Neural cell (in vitro differentiated cells): ENCODE measurements at regions not wholly inside any gene's neighbourhood (a gene's known extent, or its start where the extent isn't known, plus 50 kb on each side); places are given as distances from the start of the nearest gene placed in this dataset.

Source experiments
- EZH2 ChIP-seq: fragments of 200-600, 300-800 bp; shearing (Covaris generic), sonication (generic); IDR thresholded peaks from 2 replicates; pipeline ENCODE4 v1.6.1; 2014; ENCODE audit warnings: antibody characterized with exemption, low read length, borderline replicate concordance, mild to moderate bottlenecking; ENCODE audit not compliant: insufficient read depth, poor library complexity, severe bottlenecking
- POLR2AphosphoS5 ChIP-seq: IDR thresholded peaks from 2 replicates; pipeline ENCODE4 v1.6.1; 2012
- TF ChIP-seq, protein P1 (sequence below): fragments of 450-650 bp; IDR thresholded peaks from 2 replicates; pipeline ENCODE4 v1.5.1; 2014; ENCODE audit warnings: antibody characterized with exemption, mild to moderate bottlenecking, moderate library complexity; ENCODE audit not compliant: poor library complexity, severe bottlenecking

DNA sequence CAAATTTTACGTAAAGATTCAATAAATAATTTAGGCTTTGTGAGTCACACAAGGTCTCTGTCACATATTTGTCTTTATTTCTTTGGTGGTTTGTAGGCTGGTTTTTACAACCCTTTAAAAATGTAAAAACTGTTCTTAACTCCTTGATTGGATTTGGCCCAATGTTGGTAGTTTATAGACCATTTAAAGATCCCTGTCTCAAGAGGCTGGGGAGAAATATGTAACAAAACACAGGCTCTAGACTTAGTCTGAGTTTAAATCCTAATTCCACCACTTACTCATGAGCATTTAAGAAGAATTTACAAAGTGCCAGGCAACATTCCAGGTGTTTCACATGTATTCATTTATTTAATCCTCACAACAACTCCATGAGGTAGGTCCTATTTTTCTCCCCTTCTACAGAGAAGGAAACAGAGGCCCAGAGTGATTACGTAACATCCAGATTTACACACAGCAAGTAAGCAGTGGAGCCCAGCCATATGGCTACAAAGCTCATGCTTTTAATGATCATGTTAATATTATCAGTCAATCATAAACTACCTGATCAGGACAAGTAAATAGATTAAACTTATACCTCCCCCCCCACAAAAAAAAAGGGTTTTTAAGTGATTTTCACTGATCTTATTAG is 416.6 kb upstream of the ACVR2A start:
- TF ChIP-seq POLR2AphosphoS5 (no peak), EZH2 (no peak)
- TF ChIP-seq, protein P1, sequence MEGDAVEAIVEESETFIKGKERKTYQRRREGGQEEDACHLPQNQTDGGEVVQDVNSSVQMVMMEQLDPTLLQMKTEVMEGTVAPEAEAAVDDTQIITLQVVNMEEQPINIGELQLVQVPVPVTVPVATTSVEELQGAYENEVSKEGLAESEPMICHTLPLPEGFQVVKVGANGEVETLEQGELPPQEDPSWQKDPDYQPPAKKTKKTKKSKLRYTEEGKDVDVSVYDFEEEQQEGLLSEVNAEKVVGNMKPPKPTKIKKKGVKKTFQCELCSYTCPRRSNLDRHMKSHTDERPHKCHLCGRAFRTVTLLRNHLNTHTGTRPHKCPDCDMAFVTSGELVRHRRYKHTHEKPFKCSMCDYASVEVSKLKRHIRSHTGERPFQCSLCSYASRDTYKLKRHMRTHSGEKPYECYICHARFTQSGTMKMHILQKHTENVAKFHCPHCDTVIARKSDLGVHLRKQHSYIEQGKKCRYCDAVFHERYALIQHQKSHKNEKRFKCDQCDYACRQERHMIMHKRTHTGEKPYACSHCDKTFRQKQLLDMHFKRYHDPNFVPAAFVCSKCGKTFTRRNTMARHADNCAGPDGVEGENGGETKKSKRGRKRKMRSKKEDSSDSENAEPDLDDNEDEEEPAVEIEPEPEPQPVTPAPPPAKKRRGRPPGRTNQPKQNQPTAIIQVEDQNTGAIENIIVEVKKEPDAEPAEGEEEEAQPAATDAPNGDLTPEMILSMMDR = no peak
